ENCODE measurements at regions not wholly inside any gene's neighbourhood (a gene's known extent, or its start where the extent isn't known, plus 50 kb on each side); places are given as distances from the start of the nearest gene placed in this dataset.
"Not testable (repeated sequence)": the region's sequence is repeated elsewhere in the genome, so short reads cannot be mapped to it uniquely, and the experiment has no call there.

DNA sequence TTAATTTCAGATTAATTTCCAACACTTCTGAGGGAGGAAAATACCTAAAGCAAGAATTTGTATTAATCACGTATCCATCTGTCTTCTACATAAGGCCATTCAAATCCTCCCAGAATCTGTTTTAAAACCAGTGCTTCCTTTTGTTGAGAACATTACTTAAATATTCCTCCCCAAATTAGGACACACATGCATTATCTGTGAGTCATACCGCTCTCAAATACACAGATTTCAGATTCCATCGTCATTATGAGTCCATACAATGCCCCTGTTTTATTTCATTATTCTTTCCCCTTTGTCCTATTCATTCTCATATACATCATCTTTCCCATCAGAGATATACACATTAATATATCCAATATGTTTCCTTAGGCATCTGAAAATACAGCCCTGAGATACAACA lies 57.3 kb upstream of the PRSS12 start:
- DNase-seq (ENCODE audit: low spot score): no peak

DNA sequence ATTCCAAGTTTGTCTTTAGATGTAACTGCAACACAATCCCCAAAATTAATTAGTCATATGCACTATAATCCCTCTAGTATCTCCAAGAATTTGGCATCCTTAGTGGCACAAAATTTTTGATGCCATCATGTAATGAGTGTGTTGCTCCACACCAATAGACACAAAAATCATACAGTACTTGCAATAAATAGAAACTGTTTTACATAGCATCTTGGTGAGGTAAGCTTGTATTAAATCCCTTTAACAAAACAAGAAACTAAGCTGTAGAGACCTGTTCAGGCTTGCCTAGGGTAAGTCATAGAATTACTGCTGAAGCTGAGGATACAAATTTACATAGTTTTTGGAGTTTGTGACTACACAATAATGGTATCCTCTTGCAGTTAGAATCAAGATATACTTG lies 64.5 kb upstream of the PRSS12 start:
- peak; percentile 40 for DNase-seq (ENCODE audit: low spot score)

DNA sequence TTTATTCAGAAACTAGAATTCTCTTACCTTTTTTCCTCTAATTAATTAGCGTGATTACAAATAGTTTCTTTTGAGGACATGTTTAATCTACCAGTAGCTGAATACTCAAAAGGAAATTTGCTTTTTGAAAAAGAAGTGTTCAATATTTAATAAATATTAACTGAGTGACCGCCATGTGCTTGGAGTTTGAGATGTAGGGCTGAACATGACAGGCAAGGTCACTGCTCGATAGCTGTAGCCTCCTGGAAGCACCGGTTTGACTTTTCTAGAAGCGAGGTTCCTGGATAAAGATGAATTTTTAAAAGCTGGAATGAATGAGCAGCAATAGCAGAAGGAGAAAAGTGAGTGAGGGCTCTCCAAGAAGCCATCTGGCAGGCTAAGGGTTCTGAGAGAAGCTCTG lies 65.0 kb upstream of the PRSS12 start:
- not testable (repeated sequence) for DNase-seq (ENCODE audit: low spot score)

- DNase-seq (ENCODE audit: low spot score): not testable (repeated sequence)
Observed at GRCh38 chr4:118418396-118418795, 65.6 kb upstream of the PRSS12 start.

DNA sequence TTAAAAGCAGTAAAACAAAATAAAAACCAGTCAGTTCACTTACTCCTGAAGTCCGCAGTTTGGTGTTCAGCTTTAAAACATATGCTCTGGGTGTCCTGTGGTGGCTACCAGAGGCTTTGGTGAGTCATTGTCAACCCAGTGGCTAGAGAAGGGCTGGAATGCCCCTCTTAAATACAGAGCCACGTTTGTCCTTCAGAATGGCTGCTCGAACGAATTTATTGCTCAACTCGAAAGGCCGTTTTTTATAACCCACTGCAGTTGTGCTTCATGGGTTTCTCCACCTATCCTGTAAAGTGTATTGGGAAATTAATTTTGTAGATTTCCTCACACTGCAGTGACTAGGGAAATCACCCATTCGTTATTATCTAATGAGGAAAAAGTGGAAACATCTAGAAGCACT lies 66.8 kb upstream of the PRSS12 start:
- not testable (repeated sequence) for DNase-seq (ENCODE audit: low spot score)

DNA sequence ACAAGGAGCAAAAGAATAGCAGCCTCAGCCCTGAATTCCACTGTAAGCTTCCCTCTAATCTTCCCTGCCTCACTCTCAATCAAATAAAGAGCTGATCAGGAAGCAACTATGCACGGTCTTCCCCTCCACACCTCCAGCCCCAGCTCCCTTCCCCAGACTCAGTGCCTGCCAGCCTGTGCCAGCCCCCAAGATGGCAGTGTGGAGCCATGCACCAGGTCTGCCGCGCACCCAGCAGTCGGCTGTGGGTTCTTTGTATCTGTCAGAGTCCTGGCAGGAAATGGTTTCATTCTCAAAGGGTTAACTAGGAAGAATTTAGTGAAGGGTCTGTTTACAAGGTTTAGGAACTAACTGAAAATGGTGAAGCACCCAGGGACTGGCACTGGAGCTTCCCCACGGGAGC lies 71.3 kb upstream of the PRSS12 start:
- peak; percentile 65 for DNase-seq (ENCODE audit: low spot score)

GRCh38 chr4:118428881-118429280 lies 76.1 kb upstream of the PRSS12 start:
- DNase-seq (ENCODE audit: low spot score): not testable (repeated sequence)

GRCh38 chr4:118432359-118432758 lies 79.6 kb upstream of the PRSS12 start:
- DNase-seq (ENCODE audit: low spot score): peak; percentile 39

DNA sequence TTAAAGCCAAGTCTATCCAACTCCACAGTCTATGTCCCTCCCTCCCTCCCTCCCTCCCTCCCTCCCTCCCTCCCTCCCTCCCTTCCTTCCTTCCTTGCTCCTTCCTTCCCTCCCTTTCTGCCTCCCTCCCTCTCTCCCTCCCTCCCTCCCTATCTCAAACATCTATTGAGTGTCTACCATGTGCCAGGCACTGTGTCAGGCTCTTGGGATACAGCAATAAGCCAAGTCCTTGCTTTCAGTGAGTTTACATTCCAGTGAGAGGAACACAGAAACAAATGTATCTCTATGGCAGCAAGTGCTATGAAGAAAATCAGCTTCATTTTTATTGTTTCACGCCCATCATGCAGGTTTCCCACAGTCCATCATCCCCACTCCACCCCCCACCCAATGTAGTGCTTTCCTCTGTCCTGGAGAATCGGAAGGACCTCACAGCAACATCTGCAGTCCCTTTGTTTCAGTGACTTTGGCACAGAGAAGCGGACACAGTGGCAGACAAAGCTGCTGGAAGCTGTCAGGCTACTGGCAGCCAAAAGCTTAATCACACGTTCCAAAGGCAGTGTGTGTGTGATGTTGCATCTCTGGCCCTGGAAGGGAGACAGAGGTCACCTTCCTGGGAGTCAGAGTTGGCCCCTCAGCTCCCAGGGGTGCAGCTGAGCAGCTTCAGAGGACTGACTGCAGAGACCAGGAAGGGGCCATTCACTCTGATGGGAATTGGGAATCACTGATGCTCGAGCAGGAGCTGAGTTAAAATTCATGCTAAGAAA lies 81.0 kb upstream of the PRSS12 start:
- DNase-seq (ENCODE audit: low spot score): not testable (repeated sequence)

DNA sequence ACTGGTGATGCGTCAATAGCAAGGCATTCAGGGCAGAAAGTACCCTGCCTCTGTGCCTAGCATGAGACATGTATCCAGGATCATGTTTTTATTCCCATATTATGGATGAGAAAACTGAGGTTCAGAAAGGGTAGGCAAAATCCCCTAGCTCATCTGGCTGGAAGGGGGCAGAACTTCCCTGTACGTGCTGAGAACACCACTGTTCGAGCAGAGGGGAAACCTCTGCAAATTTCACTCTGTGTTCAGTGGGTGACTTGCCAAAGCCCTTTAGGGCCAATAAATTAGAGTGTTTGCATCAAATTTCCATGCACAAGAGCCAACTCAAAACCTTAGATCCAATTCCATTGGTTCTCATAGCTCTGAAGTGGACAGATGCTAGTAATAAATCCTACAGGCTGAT lies 82.6 kb upstream of the PRSS12 start:
- DNase-seq (ENCODE audit: low spot score): peak; percentile 22

DNA sequence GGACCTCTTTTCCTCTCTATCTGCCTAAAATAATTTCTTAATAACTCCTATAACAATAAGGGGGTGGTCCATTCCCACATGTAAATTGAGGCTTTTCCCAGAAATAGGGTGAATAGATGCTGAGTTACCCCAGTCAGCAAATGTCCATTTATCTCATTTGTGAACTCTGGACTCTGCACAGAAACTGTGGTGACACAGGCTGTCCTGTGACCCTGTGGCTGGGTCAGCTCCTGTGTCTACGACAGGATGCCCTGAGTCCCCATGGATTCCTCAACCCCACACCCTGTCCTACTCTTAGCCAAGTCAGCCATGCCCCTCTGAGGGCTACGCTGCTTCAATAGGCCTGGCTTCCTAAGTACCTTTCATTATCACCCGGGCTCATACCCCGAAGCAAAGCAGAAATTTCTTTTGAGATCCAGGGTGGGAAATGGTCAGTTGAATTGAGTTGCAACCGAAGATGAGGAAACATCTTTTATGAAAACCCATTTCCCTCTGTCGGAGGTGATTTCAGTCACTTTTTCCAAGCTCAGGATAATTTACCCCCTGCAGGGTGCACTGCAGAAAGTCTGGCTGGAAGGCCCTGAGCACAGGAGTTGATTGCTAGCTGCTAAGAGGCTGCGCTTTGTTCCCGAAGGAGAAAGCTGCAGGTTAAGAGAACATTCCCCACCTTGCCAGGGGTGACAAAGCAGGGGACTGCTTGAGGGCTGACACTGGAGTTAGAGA lies 89.5 kb upstream of the PRSS12 start:
- not testable (repeated sequence) for DNase-seq (ENCODE audit: low spot score)

GRCh38 chr4:118447397-118447796 lies 94.6 kb upstream of the PRSS12 start:
- not testable (repeated sequence) for DNase-seq (ENCODE audit: low spot score)

- not testable (repeated sequence) for DNase-seq (ENCODE audit: low spot score)
Observed at GRCh38 chr4:118454857-118455256, 102.1 kb upstream of the PRSS12 start.

- peak; percentile 69 for DNase-seq (ENCODE audit: low spot score)
Observed at GRCh38 chr4:118461435-118461834, 108.6 kb upstream of the PRSS12 start.

- DNase-seq (ENCODE audit: low spot score): not testable (repeated sequence)
Observed at GRCh38 chr4:118465831-118466230, 113.0 kb upstream of the PRSS12 start.

- DNase-seq (ENCODE audit: low spot score): peak; percentile 48
Observed at GRCh38 chr4:118474001-118474626, 121.3 kb upstream of the PRSS12 start.

- DNase-seq (ENCODE audit: low spot score): not testable (repeated sequence)
Observed at GRCh38 chr4:118474771-118475170, 122.0 kb upstream of the PRSS12 start.

DNA sequence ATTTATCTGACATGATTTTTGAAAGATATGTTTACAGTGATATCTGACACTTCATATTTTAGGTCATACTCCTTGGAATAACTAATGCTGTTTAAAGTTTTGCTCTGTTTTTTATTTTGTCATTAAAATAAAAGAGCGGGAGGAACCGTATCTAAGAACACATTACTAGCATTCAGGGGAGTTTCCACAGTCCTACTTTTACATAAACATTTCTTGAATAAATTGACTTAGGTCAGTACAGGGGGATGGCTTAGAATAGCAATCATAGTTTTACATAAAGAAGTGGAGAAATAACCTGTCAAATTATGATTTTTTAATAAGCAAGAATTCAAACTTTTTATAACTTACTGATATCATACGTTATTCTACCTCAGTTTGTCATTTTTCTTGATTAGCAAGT lies 123.1 kb upstream of the PRSS12 start:
- DNase-seq (ENCODE audit: low spot score): not testable (repeated sequence)

GRCh38 chr4:118477826-118478225 lies 125.0 kb upstream of the PRSS12 start:
- DNase-seq (ENCODE audit: low spot score): not testable (repeated sequence)

DNA sequence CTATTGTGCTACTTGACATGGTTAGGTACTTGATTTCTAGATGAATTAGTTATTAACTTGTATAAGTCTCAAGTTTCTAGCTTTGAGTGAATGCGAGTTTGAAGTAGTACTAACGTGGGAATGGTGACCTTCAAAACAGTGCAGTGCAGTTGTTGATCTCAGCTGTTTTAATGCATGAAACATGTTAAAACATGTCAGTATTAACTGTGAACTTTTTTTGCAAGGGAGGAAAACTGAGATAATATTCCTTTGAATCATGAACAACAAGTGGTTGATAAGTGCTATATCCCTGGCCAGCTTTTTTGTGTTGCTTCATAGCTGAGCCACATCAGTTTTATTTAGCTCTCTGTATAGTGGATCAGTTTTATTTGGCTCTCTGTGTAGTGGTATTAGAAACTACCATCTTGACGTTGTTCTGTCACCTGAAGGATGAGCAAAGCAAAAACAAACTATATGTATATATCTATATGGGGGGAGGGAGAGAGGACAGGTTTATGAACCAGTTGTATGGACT lies 133.1 kb upstream of the PRSS12 start:
- DNase-seq (ENCODE audit: low spot score): not testable (repeated sequence)

- not testable (repeated sequence) for DNase-seq (ENCODE audit: low spot score)
Observed at GRCh38 chr4:118492963-118493362, 140.2 kb upstream of the PRSS12 start.

DNA sequence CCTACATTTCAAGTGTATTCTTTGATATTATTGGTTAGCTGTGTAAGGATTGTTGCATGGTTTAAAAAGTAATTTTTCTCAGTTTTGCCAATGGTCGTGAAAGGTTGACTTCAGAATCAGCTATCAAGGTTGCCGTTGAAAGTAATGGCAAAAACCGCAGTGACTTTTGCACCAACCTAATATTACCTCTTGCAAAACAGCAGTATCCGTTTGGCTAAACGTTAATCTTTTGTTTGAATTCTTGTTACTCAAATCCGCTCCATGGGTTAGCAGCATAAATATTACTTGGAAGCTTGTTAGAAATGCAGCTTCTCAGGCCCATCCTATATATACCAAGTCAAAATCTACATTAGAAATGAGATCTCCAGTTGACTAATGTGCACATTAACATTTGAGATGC lies 141.6 kb upstream of the PRSS12 start:
- not testable (repeated sequence) for DNase-seq (ENCODE audit: low spot score)

DNA sequence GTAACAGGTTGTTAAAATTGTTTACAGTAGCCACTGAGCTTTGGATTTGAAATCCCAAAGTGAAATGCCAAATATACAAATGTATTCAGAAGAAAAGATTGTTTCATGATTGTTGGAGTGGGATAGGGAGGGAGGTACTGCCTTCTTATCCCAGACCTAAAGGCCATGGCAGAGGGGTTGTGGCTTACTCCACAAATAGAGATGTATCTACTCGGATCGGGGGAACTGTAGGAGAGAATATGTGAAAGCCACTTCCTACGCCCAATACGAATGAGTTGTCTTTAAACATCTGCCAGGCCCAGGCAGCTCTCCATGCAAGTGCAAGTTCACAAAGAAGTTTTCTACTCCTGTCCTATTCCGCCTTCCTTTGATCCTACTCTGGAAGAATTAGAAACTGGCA lies 150.2 kb upstream of the PRSS12 start:
- not testable (repeated sequence) for DNase-seq (ENCODE audit: low spot score)
